Nephron progenitor cell (in vitro differentiated cells): ENCODE measurements at regions not wholly inside any gene's neighbourhood (a gene's known extent, or its start where the extent isn't known, plus 50 kb on each side); places are given as distances from the start of the nearest gene placed in this dataset.

Experiments
- DNase-seq: peaks from one replicate; pipeline ENCODE4 v3.0.0; 2021
- H3K27ac Mint-ChIP-seq: 2 replicates; pipeline ENCODE4 v1.8.0; 2021; ENCODE audit warnings: mild to moderate bottlenecking, moderate library complexity, mixed read lengths
- H3K27me3 Mint-ChIP-seq: 2 replicates; pipeline ENCODE4 v1.8.0; 2021; ENCODE audit warnings: mild to moderate bottlenecking, low read depth, mixed read lengths; ENCODE audit not compliant: poor library complexity
- H3K36me3 Mint-ChIP-seq: 2 replicates; pipeline ENCODE4 v1.8.0; 2021; ENCODE audit warnings: low read depth, mixed read lengths
- H3K4me1 Mint-ChIP-seq: 2 replicates; pipeline ENCODE4 v1.8.0; 2021; ENCODE audit warnings: mixed read lengths
- H3K4me3 Mint-ChIP-seq: 2 replicates; pipeline ENCODE4 v1.8.0; 2021; ENCODE audit warnings: mild to moderate bottlenecking, moderate library complexity, mixed read lengths
- H3K9me3 Mint-ChIP-seq: 2 replicates; pipeline ENCODE4 v1.8.0; 2021; ENCODE audit warnings: mild to moderate bottlenecking, moderate library complexity, mixed read lengths
- TF ChIP-seq, protein P1 (sequence below): fragments of 200-600 bp; sonication (generic); IDR thresholded peaks from 2 replicates; pipeline ENCODE4 v1.5.0; 2021; ENCODE audit warnings: antibody characterized with exemption

DNA sequence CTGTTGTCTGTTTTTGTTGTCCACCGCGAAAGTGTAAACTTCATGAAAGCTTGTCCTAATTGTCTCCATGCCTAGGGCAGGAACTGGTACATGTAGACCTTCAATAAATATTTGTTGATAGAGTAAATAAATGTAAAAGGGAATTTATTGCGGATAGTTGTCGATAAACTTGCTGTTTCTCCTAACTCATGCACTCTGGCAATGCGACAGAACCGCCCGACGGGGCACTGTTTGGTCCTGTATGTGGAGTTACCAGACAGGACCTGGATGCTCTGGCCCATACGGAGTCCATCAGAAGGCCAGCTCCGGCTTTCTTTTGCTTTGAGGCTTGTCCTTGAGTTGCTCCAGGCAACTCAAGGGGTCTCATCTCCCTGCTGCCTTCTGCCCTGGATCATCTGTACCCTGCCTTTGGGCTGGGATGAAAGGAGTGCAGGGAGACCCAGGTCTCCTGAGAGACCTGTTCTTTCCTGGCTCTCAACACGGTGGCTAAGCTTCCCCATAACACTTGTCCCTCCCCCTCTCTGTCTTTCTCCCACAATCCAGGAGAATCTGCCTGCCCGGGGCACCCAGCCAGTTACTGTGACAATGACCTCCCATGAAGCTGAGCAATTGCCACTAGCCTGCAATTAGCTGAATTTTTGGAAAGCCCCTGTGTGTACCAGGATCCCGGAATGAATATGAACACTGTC lies 149.5 kb upstream of the PTCH1 start:
- Mint-ChIP-seq H3K27me3 (peaks cover 11% of the 10 kb centered on the region), H3K36me3 (no peaks in the 10 kb centered on the region), H3K4me1 (peaks cover 18% of the 10 kb centered on the region), H3K4me3 (no peak overlapping the region), H3K27ac (no peak overlapping the region), H3K9me3 (peaks cover 2% of the 10 kb centered on the region)
- TF ChIP-seq, protein P1, sequence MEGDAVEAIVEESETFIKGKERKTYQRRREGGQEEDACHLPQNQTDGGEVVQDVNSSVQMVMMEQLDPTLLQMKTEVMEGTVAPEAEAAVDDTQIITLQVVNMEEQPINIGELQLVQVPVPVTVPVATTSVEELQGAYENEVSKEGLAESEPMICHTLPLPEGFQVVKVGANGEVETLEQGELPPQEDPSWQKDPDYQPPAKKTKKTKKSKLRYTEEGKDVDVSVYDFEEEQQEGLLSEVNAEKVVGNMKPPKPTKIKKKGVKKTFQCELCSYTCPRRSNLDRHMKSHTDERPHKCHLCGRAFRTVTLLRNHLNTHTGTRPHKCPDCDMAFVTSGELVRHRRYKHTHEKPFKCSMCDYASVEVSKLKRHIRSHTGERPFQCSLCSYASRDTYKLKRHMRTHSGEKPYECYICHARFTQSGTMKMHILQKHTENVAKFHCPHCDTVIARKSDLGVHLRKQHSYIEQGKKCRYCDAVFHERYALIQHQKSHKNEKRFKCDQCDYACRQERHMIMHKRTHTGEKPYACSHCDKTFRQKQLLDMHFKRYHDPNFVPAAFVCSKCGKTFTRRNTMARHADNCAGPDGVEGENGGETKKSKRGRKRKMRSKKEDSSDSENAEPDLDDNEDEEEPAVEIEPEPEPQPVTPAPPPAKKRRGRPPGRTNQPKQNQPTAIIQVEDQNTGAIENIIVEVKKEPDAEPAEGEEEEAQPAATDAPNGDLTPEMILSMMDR = no peak
- DNase-seq = no peak

DNA sequence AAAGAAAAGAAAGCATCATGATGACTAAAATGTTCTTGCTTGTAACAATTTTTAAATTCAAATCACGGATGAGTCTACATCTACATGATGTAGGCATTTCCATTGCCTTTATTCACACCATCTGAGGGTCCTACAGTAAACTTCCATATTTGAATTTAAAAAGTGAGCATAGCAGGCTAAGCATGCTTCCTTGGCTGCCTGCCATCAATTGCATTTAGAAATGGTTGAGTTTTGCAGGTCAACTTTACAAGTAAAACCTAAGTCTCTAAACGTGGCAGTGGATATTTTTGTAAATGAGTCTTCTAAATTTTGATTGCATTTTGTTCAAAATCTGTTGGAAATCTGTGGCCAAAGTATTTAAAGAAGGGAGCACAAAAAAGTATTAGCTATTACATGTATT lies 136.5 kb upstream of the PTCH1 start:
- DNase-seq = no peak
- TF ChIP-seq, protein P1 = no peak
- Mint-ChIP-seq H3K36me3 (peaks cover 3% of the 10 kb centered on the region), H3K9me3 (peaks cover 10% of the 10 kb centered on the region), H3K4me1 (no peaks in the 10 kb centered on the region), H3K27me3 (no peaks in the 10 kb centered on the region), H3K27ac (no peak overlapping the region), H3K4me3 (no peak overlapping the region)

DNA sequence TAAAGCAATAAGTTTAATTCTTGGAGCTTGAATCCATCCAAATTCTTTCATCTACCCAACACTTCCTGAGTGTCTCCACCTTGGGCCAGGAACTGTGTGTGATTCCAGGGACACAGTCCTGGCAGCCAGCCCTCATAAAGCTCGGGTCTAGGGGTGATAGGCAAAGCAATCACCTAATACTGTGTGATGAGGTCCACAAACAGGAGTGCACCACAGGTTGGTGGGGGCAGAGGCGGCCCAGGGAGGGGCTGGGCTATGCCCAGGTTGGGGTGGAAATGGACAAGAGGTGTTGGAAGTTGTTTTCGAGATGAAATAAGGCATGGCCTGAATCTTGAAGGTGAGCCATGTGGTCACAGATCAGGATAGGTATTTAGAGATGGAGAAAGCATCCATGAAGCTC lies 133.9 kb upstream of the PTCH1 start:
- Mint-ChIP-seq H3K27ac (no peak overlapping the region), H3K4me1 (no peaks in the 10 kb centered on the region), H3K27me3 (no peaks in the 10 kb centered on the region), H3K4me3 (no peak overlapping the region), H3K9me3 (no peaks in the 10 kb centered on the region), H3K36me3 (no peaks in the 10 kb centered on the region)
- DNase-seq = no peak
- TF ChIP-seq, protein P1 = no peak

DNA sequence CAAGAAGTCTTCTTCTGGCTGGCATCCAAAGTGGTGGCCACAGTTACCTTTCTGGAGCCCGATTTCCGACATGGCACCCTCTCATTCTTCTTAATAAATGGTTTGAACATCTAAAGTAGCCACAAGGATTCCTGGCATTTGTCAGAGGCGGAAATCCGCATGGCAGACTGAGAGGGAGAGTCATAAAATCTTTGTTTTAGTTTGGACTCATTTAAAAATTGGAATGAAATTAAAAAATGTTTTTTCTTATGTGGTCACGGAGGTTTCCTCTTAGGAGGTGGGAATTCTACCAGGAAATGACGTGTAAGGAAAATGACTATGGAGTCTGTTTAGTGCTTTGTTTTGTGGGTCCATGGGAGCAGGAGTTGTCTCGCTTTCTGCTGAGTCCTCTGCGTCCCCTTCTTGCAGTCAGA lies 133.0 kb upstream of the PTCH1 start:
- H3K27me3 Mint-ChIP-seq = no peaks in the 10 kb centered on the region
- peaks cover 3% of the 10 kb centered on the region for H3K9me3 Mint-ChIP-seq
- no peaks in the 10 kb centered on the region for H3K4me1 Mint-ChIP-seq
- H3K4me3 Mint-ChIP-seq = no peak overlapping the region
- no peak overlapping the region for H3K27ac Mint-ChIP-seq
- no peak for DNase-seq
- H3K36me3 Mint-ChIP-seq = no peaks in the 10 kb centered on the region
- TF ChIP-seq, protein P1 = no peak

GRCh38 chr9:95648225-95648624 lies 131.5 kb upstream of the PTCH1 start:
- Mint-ChIP-seq H3K27me3 (no peaks in the 10 kb centered on the region), H3K9me3 (peaks cover 5% of the 10 kb centered on the region), H3K4me1 (no peaks in the 10 kb centered on the region), H3K27ac (no peak overlapping the region), H3K4me3 (no peak overlapping the region), H3K36me3 (no peaks in the 10 kb centered on the region)
- DNase-seq = no peak
- TF ChIP-seq, protein P1 = no peak

DNA sequence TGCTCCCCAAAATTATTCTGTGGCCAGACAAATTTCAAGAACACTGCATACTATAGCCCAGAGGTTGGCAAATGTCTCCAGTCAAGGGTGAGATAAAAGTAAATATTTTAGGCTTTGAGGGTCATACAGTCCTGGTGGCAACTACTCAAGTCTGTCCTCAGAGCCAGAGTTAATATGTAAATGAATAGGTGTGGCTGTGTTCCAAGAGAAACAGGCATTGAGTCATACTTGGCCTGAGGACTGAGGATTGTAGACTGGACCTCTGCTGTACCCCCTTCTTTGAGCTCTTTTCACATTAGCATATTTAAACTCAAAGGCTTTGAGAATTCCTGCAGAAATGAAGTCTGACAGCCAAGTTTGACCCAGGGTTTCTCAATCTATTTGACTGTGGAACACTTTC lies 129.2 kb upstream of the PTCH1 start:
- TF ChIP-seq, protein P1 = no peak
- no peaks in the 10 kb centered on the region for H3K27me3 Mint-ChIP-seq
- H3K27ac Mint-ChIP-seq = no peak overlapping the region
- no peak overlapping the region for H3K4me3 Mint-ChIP-seq
- DNase-seq = no peak
- no peaks in the 10 kb centered on the region for H3K4me1 Mint-ChIP-seq
- H3K9me3 Mint-ChIP-seq = peaks cover 16% of the 10 kb centered on the region
- H3K36me3 Mint-ChIP-seq = no peaks in the 10 kb centered on the region
